ENCODE measurements at regions not wholly inside any gene's neighbourhood (a gene's known extent, or its start where the extent isn't known, plus 50 kb on each side); places are given as distances from the start of the nearest gene placed in this dataset.

DNA sequence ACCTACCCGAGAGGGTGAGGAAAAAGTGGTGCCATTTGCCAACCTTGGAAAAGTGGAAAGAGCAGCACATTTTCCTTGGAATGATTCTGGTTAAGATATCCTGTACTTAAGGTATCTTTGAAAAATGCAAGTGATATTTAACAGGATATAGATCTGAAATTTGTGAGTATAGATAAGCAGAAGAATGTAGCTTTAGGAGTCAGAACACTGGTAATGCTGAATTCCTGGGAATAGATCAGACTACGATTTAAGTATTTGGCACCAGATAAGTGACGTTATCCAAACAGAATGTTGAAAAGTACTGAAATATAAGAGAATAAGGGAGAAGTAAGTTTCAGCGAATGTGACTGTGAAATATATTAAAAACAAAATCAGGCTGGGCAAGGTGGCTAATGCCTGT, 210.1 kb downstream of the PCDH7 start:
- no peaks in the 10 kb centered on the region for H3K27me3 Mint-ChIP-seq
- no peaks in the 10 kb centered on the region for H3K4me1 Mint-ChIP-seq
- H3K27ac Mint-ChIP-seq, result no peak overlapping the region
- H3K4me3 Mint-ChIP-seq, result no peak overlapping the region
- no peaks in the 10 kb centered on the region for H3K36me3 Mint-ChIP-seq
- H3K9me3 Mint-ChIP-seq, result peaks cover 7% of the 10 kb centered on the region

DNA sequence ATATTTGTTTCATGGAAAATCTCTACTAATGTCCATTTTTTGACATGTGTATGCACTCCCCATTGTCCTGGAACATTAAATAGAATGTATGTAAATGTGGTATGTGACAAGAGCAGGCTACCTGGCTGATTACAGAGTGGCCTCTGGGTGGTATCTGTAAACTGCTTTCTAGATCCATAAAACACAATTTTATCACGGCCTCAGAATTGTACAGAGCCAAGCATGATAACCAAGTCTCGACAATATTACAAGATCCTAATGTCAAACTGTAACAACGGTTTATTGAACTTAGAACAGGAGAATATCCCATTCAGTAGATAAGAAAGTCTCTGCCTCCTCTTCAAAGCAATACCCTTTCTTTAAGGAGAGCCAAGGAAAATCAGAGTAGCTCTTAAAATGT, 212.4 kb downstream of the PCDH7 start:
- Mint-ChIP-seq H3K36me3 (no peaks in the 10 kb centered on the region), H3K27me3 (no peaks in the 10 kb centered on the region), H3K9me3 (peaks cover 7% of the 10 kb centered on the region), H3K4me3 (no peak overlapping the region), H3K27ac (no peak overlapping the region), H3K4me1 (no peaks in the 10 kb centered on the region)

DNA sequence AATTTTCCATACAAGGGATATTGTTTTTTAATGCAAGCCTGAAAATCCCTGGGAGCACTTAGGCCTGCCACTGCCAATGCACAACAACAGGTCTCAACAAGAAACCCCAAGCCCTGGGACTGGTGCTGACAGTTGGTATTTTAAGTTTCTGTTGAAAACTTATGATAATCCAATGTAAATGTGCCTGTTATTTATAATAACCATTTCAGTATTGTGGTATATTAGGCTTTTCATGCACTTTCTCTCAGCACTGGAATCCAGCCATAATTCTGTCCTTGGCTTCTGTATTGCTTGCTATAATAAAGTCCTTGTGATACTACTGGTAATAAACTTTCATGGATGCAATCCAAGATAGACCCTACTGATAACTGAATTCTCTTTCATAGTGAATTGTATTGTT, 218.9 kb downstream of the PCDH7 start:
- Mint-ChIP-seq H3K4me3 (no peak overlapping the region), H3K4me1 (no peaks in the 10 kb centered on the region), H3K27ac (no peak overlapping the region), H3K36me3 (no peaks in the 10 kb centered on the region), H3K27me3 (no peaks in the 10 kb centered on the region), H3K9me3 (peaks cover 10% of the 10 kb centered on the region)

DNA sequence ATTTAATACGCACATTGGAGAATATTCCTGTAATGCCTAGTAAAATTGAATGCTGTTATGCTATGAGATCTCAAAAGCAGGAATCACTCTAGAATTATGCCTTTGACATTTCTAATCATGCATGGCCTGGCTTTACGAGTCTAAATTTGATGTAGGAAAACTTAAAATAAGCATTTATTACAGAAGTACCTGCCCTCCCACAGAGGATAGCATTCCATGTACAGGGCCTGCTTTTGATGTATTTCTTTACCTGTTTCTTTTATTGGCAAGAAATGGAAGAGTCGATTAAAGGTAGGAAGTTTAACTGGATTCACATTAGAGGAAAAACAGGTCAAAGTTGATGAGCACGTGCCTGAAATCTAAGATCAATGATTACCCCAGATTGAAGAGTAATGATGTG, 219.5 kb downstream of the PCDH7 start:
- no peaks in the 10 kb centered on the region for H3K36me3 Mint-ChIP-seq
- H3K27ac Mint-ChIP-seq, result no peak overlapping the region
- H3K4me1 Mint-ChIP-seq, result no peaks in the 10 kb centered on the region
- H3K27me3 Mint-ChIP-seq, result no peaks in the 10 kb centered on the region
- no peak overlapping the region for H3K4me3 Mint-ChIP-seq
- H3K9me3 Mint-ChIP-seq, result peaks cover 4% of the 10 kb centered on the region

DNA sequence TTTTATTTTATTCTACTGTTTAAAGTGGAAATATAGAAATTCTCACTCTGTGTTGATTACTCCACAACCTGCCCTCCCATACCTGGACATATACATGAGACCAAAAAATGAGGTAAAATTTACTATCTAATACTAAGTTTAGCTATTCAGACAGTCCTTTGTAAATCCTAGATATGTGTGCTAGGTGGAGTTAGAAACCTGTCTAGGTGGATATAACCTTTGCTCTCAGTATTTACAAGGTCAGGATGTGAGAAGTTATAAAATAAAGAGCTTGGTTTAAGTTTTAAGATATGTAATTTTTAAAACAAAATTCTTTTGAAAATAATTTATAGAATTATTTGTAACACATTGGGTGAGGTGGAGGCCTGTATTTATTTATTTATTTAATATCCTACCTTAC, 221.5 kb downstream of the PCDH7 start:
- Mint-ChIP-seq H3K4me3 (no peak overlapping the region), H3K4me1 (no peaks in the 10 kb centered on the region), H3K36me3 (no peaks in the 10 kb centered on the region), H3K9me3 (peaks cover 4% of the 10 kb centered on the region), H3K27me3 (no peaks in the 10 kb centered on the region), H3K27ac (no peak overlapping the region)

DNA sequence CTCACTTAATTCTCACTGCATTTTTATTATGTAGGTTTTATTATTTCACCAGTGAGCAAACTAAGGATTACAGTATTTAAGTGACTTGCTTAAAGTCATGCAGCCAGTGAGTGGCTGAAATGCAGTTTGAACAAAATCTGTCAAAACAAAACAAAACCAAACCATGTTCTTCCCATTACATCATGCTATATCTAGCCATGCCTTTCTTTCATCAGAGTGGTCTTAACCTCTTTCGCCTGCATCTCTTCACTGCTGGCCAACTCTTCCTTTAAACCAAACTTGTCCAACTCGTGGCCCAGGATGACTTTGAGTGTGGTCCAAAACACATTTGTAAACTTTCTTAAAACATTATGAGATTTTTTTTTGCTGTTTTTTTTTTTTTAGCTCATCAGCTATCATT, 223.2 kb downstream of the PCDH7 start:
- H3K27me3 Mint-ChIP-seq, result no peaks in the 10 kb centered on the region
- H3K36me3 Mint-ChIP-seq, result no peaks in the 10 kb centered on the region
- no peak overlapping the region for H3K4me3 Mint-ChIP-seq
- no peak overlapping the region for H3K27ac Mint-ChIP-seq
- peaks cover 4% of the 10 kb centered on the region for H3K9me3 Mint-ChIP-seq
- no peaks in the 10 kb centered on the region for H3K4me1 Mint-ChIP-seq

DNA sequence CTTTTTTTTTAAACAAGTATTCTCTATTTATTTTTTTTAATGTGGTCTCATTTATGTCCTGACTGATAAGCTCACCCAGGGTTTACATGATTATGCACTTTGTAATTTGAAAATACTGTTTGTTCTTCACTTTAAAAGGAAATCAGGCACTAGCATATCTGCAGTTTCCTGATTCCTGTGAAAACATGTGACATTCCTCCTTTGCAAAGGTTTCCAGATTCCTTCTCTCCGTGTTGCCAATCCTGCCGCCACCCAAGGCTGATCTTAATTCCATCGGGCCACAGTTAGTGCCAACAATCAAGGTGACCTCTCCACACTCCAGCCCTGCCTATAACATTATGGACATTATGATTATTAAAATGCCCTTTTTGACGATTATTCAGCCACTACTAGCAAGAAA, 225.4 kb downstream of the PCDH7 start:
- Mint-ChIP-seq H3K36me3 (no peaks in the 10 kb centered on the region), H3K4me3 (no peak overlapping the region), H3K4me1 (no peaks in the 10 kb centered on the region), H3K27ac (no peak overlapping the region), H3K27me3 (no peaks in the 10 kb centered on the region), H3K9me3 (no peaks in the 10 kb centered on the region)

DNA sequence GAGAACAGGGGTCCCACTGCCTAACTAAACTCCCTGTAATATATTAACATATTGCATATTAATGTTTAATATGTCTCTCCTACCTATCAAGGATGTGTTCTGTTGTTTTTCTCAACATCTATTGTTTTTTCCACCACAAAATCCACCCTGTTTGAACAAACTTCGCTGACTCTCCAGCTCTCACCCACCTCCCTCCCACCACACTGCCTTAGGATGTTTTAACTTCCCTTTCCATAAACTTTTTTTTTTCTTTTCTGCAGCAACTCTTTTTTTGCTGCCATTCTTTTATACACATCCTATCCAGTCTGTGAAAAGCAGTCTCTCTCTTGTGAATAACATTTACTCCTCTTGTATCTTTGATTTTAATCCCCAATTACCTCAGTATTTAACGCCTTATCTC, 226.1 kb downstream of the PCDH7 start:
- Mint-ChIP-seq H3K27me3 (no peaks in the 10 kb centered on the region), H3K4me3 (no peak overlapping the region), H3K9me3 (no peaks in the 10 kb centered on the region), H3K4me1 (no peaks in the 10 kb centered on the region), H3K36me3 (no peaks in the 10 kb centered on the region), H3K27ac (no peak overlapping the region)

DNA sequence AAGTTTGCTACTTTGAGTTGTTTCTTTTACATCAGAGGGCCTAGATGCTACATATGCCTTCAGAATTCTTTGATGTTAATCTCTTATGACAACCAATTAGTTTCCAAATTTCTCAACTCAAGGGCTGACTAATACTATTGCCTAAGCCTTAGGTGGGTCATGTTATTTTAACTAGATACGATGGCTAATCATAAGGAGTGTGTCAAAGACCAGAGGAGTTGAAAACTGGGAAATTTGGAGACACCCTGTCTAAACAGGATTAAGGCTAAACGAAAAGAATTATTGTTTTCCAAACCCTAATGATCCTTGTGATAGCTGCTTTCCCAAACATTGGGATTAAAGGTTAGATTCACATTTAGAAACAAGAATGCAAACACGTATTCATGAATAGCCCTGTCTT, 228.5 kb downstream of the PCDH7 start:
- Mint-ChIP-seq H3K4me1 (no peaks in the 10 kb centered on the region), H3K27ac (no peak overlapping the region), H3K9me3 (no peaks in the 10 kb centered on the region), H3K4me3 (no peak overlapping the region), H3K27me3 (no peaks in the 10 kb centered on the region), H3K36me3 (no peaks in the 10 kb centered on the region)

DNA sequence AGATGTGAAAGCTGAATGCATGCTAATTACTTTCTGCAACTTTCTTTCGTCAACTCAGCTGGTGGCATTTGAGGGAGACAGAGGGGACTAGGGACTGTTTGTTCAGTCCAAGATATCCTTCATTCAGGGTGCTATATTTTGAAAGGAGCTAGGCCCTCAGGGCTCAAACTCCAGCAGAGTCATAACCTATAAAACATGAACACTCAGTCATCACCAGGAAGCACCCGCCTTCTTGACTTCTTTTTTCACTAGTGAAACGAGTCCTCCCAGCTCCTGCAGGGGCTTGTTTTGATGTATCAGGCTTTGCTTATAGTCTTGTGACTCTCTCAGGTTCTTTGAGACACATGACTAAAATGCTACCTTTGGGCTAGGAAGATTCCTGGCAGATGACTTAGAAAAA, 230.6 kb downstream of the PCDH7 start:
- no peaks in the 10 kb centered on the region for H3K4me1 Mint-ChIP-seq
- no peaks in the 10 kb centered on the region for H3K27me3 Mint-ChIP-seq
- H3K36me3 Mint-ChIP-seq, result no peaks in the 10 kb centered on the region
- no peak overlapping the region for H3K27ac Mint-ChIP-seq
- no peaks in the 10 kb centered on the region for H3K9me3 Mint-ChIP-seq
- no peak overlapping the region for H3K4me3 Mint-ChIP-seq

DNA sequence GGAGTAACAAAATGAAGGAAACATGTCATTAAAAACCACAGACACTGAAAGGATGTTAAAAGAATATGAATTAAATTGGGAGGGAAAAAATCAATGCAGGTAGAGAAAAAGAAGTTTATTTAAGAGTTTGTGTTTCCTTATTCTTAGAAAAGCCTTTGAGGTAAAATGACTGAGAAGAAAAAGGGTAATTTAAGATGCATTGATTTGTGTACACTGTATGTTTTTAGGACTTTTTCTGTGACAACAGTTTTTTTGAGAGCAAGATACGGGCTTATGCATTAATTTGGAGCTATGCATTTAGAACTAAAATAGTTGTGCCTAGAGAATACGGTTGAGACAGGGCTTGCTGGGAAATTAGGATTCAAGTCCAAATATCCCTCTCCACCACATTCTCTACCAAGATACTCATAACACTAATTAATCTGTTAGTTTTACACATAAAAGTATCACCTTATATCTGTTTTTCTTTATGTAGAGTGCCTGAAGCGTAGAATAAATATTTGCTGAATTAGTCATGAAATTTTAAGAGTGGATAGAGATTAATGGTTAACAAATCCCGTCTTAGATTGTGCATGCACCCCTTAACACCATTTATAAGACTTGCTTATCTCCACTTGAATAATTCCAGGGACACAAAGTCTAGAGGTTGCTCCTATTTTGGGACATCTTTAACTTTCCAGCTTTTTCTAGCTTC, 232.5 kb downstream of the PCDH7 start:
- H3K4me3 Mint-ChIP-seq, result no peak overlapping the region
- H3K9me3 Mint-ChIP-seq, result no peaks in the 10 kb centered on the region
- no peak overlapping the region for H3K27ac Mint-ChIP-seq
- H3K4me1 Mint-ChIP-seq, result no peaks in the 10 kb centered on the region
- H3K36me3 Mint-ChIP-seq, result no peaks in the 10 kb centered on the region
- H3K27me3 Mint-ChIP-seq, result no peaks in the 10 kb centered on the region

DNA sequence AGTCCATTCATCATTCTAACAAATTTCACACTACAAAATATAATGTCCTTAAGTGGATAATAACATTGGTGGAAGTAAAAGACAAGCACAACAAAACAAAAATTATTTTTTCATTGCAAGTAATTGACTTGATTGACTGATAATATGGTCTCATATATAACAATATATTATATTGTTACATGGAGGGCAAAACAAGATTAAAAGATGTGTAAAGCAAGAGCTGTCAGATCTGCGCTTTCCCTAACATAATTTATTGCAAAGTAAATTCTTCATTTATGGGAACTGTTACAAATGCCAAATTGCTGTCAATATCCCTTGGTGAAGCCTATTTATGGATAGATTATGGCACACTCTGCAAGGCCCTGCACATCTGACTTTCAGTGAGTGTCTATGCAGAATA, 233.6 kb downstream of the PCDH7 start:
- Mint-ChIP-seq H3K27me3 (no peaks in the 10 kb centered on the region), H3K4me3 (no peak overlapping the region), H3K4me1 (no peaks in the 10 kb centered on the region), H3K9me3 (no peaks in the 10 kb centered on the region), H3K36me3 (no peaks in the 10 kb centered on the region), H3K27ac (no peak overlapping the region)

DNA sequence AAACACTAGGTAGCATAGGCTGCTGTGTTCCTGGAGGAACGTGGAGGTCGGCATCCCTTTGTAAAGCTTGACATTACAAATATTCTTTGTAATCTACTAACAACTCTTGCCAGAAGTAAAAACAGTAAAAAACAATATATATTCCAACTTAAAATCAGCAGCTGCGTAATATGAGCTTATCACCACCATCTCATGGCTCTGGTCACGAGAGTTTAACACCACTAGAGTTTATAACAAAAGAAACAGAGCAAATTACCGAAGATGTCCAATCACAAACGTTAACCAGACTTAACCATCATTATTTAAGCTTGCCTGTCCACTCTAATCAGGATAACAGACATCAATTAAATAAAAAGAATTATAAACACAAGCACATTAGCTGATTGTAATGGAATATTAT, 236.7 kb downstream of the PCDH7 start:
- no peaks in the 10 kb centered on the region for H3K4me1 Mint-ChIP-seq
- no peak overlapping the region for H3K27ac Mint-ChIP-seq
- H3K4me3 Mint-ChIP-seq, result no peak overlapping the region
- H3K9me3 Mint-ChIP-seq, result no peaks in the 10 kb centered on the region
- H3K27me3 Mint-ChIP-seq, result no peaks in the 10 kb centered on the region
- no peaks in the 10 kb centered on the region for H3K36me3 Mint-ChIP-seq

DNA sequence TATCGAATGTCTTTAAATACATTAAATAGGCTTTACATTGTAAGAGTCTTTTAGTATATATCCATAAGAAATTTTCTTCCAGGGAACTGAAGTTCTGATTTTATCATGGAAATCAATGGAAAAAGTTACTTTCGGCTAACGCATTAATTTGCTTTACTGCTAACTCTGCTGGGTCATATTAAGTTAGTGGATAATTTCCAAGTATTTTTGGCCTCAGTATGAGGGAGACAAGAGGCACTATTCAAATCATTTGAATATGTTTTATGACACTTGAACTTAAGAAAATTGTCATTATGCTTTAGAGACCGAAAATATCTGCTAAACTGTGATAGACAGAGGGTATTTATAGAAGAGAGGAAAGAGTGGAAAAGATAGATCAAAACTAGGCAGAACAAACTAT, 237.5 kb downstream of the PCDH7 start:
- no peak overlapping the region for H3K27ac Mint-ChIP-seq
- no peaks in the 10 kb centered on the region for H3K4me1 Mint-ChIP-seq
- no peaks in the 10 kb centered on the region for H3K27me3 Mint-ChIP-seq
- H3K9me3 Mint-ChIP-seq, result no peaks in the 10 kb centered on the region
- no peak overlapping the region for H3K4me3 Mint-ChIP-seq
- no peaks in the 10 kb centered on the region for H3K36me3 Mint-ChIP-seq

DNA sequence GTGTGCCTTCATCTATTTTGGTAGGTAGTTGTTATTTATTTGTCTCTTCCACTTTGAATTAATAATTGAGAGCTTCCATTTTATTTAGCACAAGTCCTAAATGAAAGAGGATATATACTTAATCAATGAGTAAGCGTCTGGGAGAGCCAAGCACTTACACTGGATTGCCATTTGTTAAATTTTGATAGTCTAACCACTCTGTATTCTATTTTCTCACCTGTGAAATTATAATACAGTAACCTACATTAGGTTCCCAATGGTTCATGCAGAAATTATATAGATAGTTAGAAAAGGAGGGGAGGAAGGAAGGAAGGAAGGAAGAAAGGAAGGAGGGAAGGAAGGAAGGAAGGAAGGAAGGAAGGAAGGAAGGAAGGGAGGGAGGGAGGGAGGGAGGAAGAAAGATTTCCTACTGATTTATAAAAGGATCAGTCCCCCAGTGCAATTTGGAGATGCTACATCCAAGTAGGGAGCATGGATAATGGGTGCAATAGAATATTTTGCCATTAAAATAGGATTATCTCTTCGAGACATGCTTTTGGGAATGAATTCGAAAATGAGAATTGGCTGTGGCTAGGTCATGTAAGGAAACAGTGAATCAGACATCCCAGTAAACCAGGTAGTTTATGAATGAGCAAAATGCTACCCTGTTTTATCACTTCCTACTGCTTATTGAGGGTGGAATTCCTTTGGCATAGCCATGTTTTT, 239.8 kb downstream of the PCDH7 start:
- H3K4me3 Mint-ChIP-seq, result no peak overlapping the region
- H3K9me3 Mint-ChIP-seq, result no peaks in the 10 kb centered on the region
- H3K36me3 Mint-ChIP-seq, result no peaks in the 10 kb centered on the region
- no peaks in the 10 kb centered on the region for H3K27me3 Mint-ChIP-seq
- H3K27ac Mint-ChIP-seq, result no peak overlapping the region
- no peaks in the 10 kb centered on the region for H3K4me1 Mint-ChIP-seq

DNA sequence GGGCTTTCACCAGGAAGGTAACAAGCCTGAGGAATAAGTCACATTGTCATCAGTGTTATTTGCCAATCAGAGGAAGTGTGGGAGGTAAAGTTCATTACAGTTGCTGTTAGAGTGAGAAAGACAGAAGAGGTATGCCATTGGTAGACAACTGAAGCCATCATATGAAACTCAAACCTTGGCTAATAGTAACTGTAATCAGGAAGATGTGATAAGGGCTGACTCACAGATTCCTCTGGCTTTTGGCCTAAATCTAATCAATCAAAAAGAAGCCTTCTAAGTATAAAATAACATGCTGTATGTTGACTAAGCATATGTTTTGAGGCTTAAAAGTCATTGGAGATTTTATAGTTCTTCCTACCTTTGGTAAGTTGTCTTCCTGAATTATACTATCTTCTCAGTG, 242.8 kb downstream of the PCDH7 start:
- H3K27me3 Mint-ChIP-seq, result no peaks in the 10 kb centered on the region
- H3K36me3 Mint-ChIP-seq, result no peaks in the 10 kb centered on the region
- H3K4me1 Mint-ChIP-seq, result no peaks in the 10 kb centered on the region
- H3K27ac Mint-ChIP-seq, result no peak overlapping the region
- H3K9me3 Mint-ChIP-seq, result no peaks in the 10 kb centered on the region
- H3K4me3 Mint-ChIP-seq, result no peak overlapping the region

DNA sequence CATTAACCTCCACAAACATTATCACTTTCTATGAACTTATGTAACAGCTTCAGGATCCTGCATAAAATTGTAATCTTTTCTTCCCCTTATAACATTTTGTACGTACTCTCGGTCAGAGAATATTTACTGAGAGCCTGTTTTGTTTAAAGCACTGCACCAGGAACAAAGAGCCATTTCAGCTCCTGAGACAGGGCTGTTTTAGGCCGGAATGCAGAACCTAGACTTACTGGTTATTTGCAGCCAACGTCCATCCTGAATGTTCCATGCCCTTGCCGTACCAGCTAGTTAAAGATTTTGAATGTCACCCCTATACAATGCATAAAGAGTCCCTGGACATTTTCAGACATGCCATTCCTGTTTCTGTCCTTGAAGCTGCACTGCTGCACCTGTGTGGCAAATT, 248.8 kb downstream of the PCDH7 start:
- Mint-ChIP-seq H3K9me3 (no peaks in the 10 kb centered on the region), H3K36me3 (no peaks in the 10 kb centered on the region), H3K27me3 (no peaks in the 10 kb centered on the region), H3K27ac (no peak overlapping the region), H3K4me1 (no peaks in the 10 kb centered on the region), H3K4me3 (no peak overlapping the region)

Measured in activated naive CD4-positive, alpha-beta T cell treated with anti-CD3 and anti-CD28 coated beads, Interleukin-2, amount 50 U/mL, for 24 hours (primary cell).